Gastrocnemius medialis (tissue), 4 donors: ENCODE measurements at regions not wholly inside any gene's neighbourhood (a gene's known extent, or its start where the extent isn't known, plus 50 kb on each side); places are given as distances from the start of the nearest gene placed in this dataset.

Source experiments
- ATAC-seq, 2 donors: fragments of 150-250 bp; one replicate each; pipeline ENCODE4 v1.9.1; 2016
- DNase-seq, 2 donors: peaks; one replicate each; pipeline ENCODE4 v3.0.0-alpha.2; 2019
- H3K27ac ChIP-seq, 4 donors: fragments of 200-600 bp; sonication (generic); 1 replicate in 1 of 4; 2 replicates in 3 of 4; pipeline ENCODE4 v1.5.1; 2016 to 2018; ENCODE audit warnings: mild to moderate bottlenecking in 2 of 4, moderate library complexity in 1 of 4
- H3K27me3 ChIP-seq, 3 donors: fragments of 200-600 bp; sonication (generic) in 2 of 3; 1 replicate in 1 of 3; 2 replicates in 2 of 3; pipeline versions ENCODE4 v1.5.1 to v1.6.0; 2016 to 2019; ENCODE audit warnings: mild to moderate bottlenecking in 1 of 3, moderate library complexity in 1 of 3
- H3K36me3 ChIP-seq, 2 donors: fragments of 200-600 bp; sonication (generic) in 1 of 2; one replicate each; pipeline ENCODE4 v1.5.1; 2017 to 2018
- H3K4me1 ChIP-seq, 2 donors: fragments of 200-600 bp; sonication (generic) in 1 of 2; one replicate each; pipeline ENCODE4 v1.5.1; 2016 to 2017; ENCODE audit warnings: mild to moderate bottlenecking in 2 of 2
- H3K4me3 ChIP-seq, 4 donors: fragments of 200-600 bp; sonication (generic) in 3 of 4; 1 replicate in 1 of 4; 2 replicates in 3 of 4; pipeline ENCODE4 v1.5.1; 2016 to 2019; ENCODE audit warnings: mild to moderate bottlenecking in 2 of 4
- H3K9me3 ChIP-seq, 3 donors: fragments of 200-600 bp; sonication (generic) in 2 of 3; 1 replicate in 1 of 3; 2 replicates in 2 of 3; pipeline ENCODE4 v1.5.1; 2016 to 2019
- CTCF ChIP-seq, 5 experiments: fragments of 450-650 bp in 3 of 5; fragments of 200-600 bp in 2 of 5; sonication (generic) in 2 of 5; IDR thresholded peaks in 4 of 5; conservative IDR thresholded peaks in 1 of 5; 1 replicate in 4 of 5; 2 replicates in 1 of 5; pipeline ENCODE4 v1.5.1; 2016 to 2019; ENCODE audit warnings: antibody characterized with exemption in 5 of 5, mild to moderate bottlenecking in 3 of 5, moderate library complexity in 3 of 5
- POLR2A ChIP-seq, 2 donors: fragments of 450-650 bp; IDR thresholded peaks; one replicate each; pipeline ENCODE4 v1.6.1; 2017; ENCODE audit warnings: antibody characterized with exemption in 2 of 2, mild to moderate bottlenecking in 2 of 2, moderate library complexity in 2 of 2
- in situ Hi-C, 4 donors: fragments of 200-750 bp; cut with MboI; loops; one replicate each; pipeline versions ENCODE4 v1.15.0 to v1.8.0; 2017; ENCODE audit warnings: low sequenced_read_pairs in 4 of 4
- intact Hi-C: fragments of 100-400 bp; cut with DNase I; formaldehyde crosslinking; loops from one replicate; pipeline ENCODE4 v1.15.1; 2023; ENCODE audit warnings: low total_unique reads

GRCh38 chr14:97575677-97576076, 778.5 kb downstream of the VRK1 start:
- in situ Hi-C loops (no loop called here), intact Hi-C loops (no loop called here)
- ATAC-seq (no peak), DNase-seq (no peak)
- no peaks in the 10 kb centered on the region for H3K27me3 ChIP-seq
- no peak overlapping the region for H3K27ac ChIP-seq
- no peak overlapping the region for H3K4me3 ChIP-seq
- no peak for TF ChIP-seq CTCF (IDR thresholded peaks at IDR 0.05 in 4 of 5, conservative IDR thresholded peaks at IDR 0.05 in 1 of 5)
- no peak for TF ChIP-seq POLR2A (IDR thresholded peaks at IDR 0.05)
- H3K9me3 ChIP-seq = no peaks in the 10 kb centered on the region
- no peaks in the 10 kb centered on the region for H3K36me3 ChIP-seq
- no peaks in the 10 kb centered on the region for H3K4me1 ChIP-seq

- Histone ChIP-seq H3K9me3 (no peaks in the 10 kb centered on the region), H3K4me1 (no peaks in the 10 kb centered on the region), H3K4me3 (no peak overlapping the region), H3K27ac (no peak overlapping the region), H3K36me3 (no peaks in the 10 kb centered on the region), H3K27me3 (no peaks in the 10 kb centered on the region)
- DNase-seq (no peak), ATAC-seq (no peak)
- intact Hi-C loops = no loop called here
- TF ChIP-seq POLR2A (IDR thresholded peaks at IDR 0.05) (no peak), CTCF (IDR thresholded peaks at IDR 0.05 in 4 of 5, conservative IDR thresholded peaks at IDR 0.05 in 1 of 5) (no peak)
- in situ Hi-C loops = no loop called here
Measured at GRCh38 chr14:97578982-97579548, 781.9 kb downstream of the VRK1 start.

- in situ Hi-C loops (no loop called here), intact Hi-C loops (no loop called here)
- no peaks in the 10 kb centered on the region for H3K9me3 ChIP-seq
- no peaks in the 10 kb centered on the region for H3K4me1 ChIP-seq
- H3K27ac ChIP-seq = no peak overlapping the region
- ATAC-seq (no peak), DNase-seq (no peak)
- no peaks in the 10 kb centered on the region for H3K36me3 ChIP-seq
- TF ChIP-seq CTCF (IDR thresholded peaks at IDR 0.05 in 4 of 5, conservative IDR thresholded peaks at IDR 0.05 in 1 of 5) (no peak), POLR2A (IDR thresholded peaks at IDR 0.05) (no peak)
- H3K27me3 ChIP-seq = no peaks in the 10 kb centered on the region
- H3K4me3 ChIP-seq = no peak overlapping the region
Measured at GRCh38 chr14:97581016-97581415, 783.8 kb downstream of the VRK1 start.

GRCh38 chr14:97582022-97582421, 784.8 kb downstream of the VRK1 start:
- no peak for TF ChIP-seq CTCF (IDR thresholded peaks at IDR 0.05 in 4 of 5, conservative IDR thresholded peaks at IDR 0.05 in 1 of 5)
- H3K4me1 ChIP-seq = no peaks in the 10 kb centered on the region
- in situ Hi-C loops = no loop called here
- no peak overlapping the region for H3K27ac ChIP-seq
- intact Hi-C loops = no loop called here
- DNase-seq = no peak
- H3K4me3 ChIP-seq = no peak overlapping the region
- H3K36me3 ChIP-seq = no peaks in the 10 kb centered on the region
- ATAC-seq = no peak
- H3K27me3 ChIP-seq = no peaks in the 10 kb centered on the region
- no peaks in the 10 kb centered on the region for H3K9me3 ChIP-seq

- ATAC-seq (no peak), DNase-seq (no peak)
- H3K4me3 ChIP-seq = no peak overlapping the region
- H3K27me3 ChIP-seq = no peaks in the 10 kb centered on the region
- intact Hi-C loops (no loop called here), in situ Hi-C loops (no loop called here)
- H3K36me3 ChIP-seq = no peaks in the 10 kb centered on the region
- H3K27ac ChIP-seq = no peak overlapping the region
- H3K4me1 ChIP-seq = no peaks in the 10 kb centered on the region
- no peak for TF ChIP-seq POLR2A (IDR thresholded peaks at IDR 0.05)
- TF ChIP-seq CTCF (IDR thresholded peaks at IDR 0.05 in 4 of 5, conservative IDR thresholded peaks at IDR 0.05 in 1 of 5) = no peak
- H3K9me3 ChIP-seq = no peaks in the 10 kb centered on the region
Measured at GRCh38 chr14:97584528-97584927, 787.3 kb downstream of the VRK1 start.
